HL-60/S4 treated with retinoic acid at 250 ng/mL for 4 days and 3 days (cell line): ENCODE measurements at regions not wholly inside any gene's neighbourhood (a gene's known extent, or its start where the extent isn't known, plus 50 kb on each side); places are given as distances from the start of the nearest gene placed in this dataset.
"Not testable (repeated sequence)": the region's sequence is repeated elsewhere in the genome, so short reads cannot be mapped to it uniquely, and the experiment has no call there.

Experiments
- in situ Hi-C: fragments of 300-500 bp; cut with MboI; formaldehyde crosslinking; loops from 2 replicates; pipeline ENCODE4 v1.7.0; 2022; ENCODE audit warnings: low sequenced_read_pairs

DNA sequence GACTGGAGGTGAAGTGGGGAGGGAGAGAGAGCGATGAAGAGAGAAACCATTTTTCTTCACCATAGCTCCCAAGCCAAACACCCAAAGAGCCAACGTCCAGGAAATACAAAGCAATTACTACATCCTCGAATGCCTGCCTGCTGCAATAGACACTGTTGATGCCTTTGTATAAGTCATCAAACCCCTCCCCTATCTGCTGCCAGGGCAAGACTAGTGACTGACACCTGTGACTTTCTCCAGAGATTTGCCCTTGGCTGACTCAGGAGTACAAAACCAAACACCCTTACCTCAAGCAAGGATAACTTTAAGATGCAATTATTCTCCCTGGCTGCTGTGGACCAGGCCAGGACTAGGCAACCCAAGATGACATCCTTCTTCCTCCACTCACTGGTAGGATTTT lies 81.8 kb upstream of the RASA1 start:
- in situ Hi-C loops: no loop called here

GRCh38 chr5:87188391-87188790 lies 79.3 kb upstream of the RASA1 start:
- in situ Hi-C loops: no loop called here

DNA sequence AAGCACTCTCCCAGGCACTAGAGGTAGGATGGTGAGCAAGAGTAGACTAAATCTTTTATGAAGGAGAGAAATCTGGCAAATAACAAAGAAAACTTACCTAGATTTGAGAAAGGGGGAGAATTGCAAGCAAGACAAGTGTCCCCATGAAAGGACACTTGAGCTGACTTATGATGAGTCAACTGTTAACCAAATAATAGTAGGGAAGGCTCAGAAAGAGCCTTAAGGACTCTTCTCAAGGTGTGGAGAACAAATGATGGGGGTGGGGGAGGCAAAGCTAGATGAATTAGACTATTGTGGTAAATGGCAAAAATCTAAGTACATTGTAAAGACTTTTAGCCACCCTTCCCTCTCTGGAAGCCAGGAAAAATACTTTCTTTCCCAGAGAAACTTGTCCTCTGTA lies 77.6 kb upstream of the RASA1 start:
- in situ Hi-C loops: no loop called here

DNA sequence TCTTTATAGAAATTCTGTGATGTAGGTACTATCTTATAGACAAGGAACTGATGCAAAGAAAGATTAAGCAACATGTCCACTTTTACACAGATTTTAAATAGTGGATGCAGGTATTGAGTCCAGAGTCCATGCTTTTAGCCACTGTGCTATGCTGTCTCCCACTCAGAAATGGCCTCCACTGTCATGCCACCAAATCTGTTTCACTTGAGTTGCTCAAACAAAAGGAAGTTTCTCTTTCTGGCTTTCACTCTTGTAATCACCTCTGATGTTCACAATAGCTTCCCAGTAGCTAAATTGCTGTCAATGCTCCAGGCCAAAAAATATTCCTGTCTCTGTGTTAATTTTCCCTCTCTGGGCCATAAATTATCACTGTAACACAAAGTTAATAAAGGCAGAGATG lies 77.0 kb upstream of the RASA1 start:
- in situ Hi-C loops: no loop called here

- in situ Hi-C loops: no loop called here
These were observed 76.0 kb upstream of the RASA1 start for GRCh38 chr5:87191645-87192044.

DNA sequence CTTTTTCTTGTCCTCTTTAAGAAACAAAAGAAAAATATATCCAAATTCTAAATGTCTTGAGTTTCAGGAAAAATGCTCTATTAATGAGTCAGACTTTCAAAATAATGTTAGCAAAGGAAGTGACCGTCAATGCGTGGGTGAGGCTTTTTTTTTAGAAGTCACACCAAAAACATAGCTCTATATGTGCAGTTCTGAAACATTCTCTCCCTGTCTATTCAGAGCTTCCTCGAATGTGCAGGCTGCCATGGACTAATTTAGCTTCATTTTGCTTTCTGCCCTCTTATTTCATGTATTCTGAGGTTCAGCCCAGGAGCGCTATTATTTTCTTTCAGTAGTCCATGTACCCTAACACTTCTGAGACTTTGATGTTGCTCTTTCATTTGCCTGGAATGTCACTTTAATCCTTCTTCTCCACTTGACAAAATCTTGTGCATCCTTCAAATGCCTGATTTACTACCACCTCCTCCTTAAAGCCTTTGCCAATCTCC lies 72.5 kb upstream of the RASA1 start:
- in situ Hi-C loops: no loop called here

- in situ Hi-C loops: no loop called here
These were observed 72.1 kb upstream of the RASA1 start for GRCh38 chr5:87195616-87196015.

DNA sequence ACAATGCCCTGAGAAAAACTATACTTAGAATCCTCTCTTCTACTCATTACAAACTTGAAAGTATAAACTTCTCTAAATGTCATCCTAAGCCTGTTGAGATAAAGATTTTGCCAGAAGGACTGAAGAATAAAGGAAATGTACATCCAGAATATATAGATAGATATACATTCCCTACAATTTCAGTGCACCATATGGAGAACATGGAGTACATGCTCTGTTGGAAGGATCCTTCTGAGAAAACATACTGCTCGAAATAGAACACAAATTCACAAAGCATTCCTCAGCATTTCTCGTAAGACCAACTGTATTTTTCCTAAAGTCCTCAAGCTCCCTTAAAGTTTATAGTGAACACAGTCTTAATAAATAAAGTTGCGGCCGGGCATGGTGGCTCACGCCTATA lies 69.7 kb upstream of the RASA1 start:
- in situ Hi-C loops: no loop called here

DNA sequence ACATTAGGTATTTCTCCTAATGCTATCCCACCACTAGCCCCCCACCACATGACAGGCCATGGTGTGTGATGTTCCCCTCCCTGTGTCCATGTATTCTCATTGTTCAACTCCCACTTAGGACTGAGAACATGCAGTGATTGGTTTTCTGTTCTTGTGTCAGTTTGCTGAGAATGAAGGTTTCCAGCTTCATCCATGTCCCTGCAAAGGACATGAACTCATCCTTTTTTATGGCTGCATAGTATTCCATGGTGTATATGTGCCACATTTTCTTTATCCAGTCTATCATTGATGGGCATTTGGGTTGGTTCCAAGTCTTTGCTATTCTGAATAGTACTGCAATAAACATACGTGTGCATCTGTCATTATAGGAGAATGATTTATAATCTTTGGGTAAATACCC lies 68.4 kb upstream of the RASA1 start:
- in situ Hi-C loops: not testable (repeated sequence)

DNA sequence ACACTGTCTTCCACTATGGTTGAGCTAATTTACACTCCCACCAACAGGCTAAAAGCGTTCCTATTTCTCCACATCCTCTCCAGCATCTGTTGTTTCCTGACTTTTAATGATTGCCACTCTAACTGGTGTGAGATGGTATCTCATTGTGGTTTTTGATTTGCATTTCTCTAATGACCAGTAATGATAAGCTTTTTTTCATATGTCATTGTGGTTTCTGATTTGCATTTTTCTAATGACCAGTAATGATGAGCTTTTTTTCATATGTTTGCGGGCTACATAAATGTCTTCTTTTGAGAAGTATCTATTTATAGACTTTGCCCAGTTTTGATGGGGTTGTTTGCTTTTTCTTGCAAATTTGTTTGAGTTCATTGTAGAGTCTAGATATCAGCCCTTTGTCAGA lies 68.0 kb upstream of the RASA1 start:
- in situ Hi-C loops: not testable (repeated sequence)

- in situ Hi-C loops: no loop called here
These were observed 57.6 kb upstream of the RASA1 start for GRCh38 chr5:87210076-87210475.

DNA sequence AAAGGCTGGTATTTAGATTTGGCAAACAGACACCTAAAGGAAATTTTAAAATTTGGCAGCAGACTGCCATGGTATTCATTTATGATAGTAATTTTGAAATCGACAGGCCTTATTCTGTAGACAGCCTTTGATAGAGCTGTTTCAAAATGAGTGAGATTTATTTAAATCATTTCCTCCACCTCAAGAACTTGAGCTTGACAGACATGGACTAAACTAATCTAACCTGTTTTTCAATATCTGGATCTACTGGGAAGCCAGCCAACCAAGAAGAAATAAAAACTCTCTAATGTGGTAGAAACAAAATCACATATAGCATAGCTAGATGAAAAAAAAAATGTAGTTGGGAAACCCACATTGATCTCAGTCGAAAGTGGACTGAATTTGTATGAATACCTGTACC lies 56.9 kb upstream of the RASA1 start:
- in situ Hi-C loops: no loop called here

- in situ Hi-C loops: no loop called here
These were observed 56.0 kb upstream of the RASA1 start for GRCh38 chr5:87211676-87212075.

DNA sequence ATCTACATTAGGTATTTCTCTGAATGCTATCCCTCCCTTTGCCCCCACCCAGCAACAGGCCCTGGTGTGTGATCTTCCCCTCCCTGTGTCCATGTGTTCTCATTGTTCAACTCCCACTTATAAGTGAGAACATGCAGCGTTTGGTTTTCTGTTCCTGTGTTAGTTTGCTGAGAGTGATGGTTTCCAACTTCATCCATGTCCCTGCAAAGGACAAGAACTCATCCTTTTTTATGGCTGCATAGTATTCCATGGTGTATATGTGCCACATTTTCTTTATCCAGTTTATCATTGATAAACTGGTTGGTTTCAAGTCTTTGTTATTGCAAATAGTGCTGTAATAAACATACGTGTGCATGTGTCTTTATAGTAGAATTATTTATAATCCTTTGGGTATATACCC lies 55.5 kb upstream of the RASA1 start:
- in situ Hi-C loops: not testable (repeated sequence)

DNA sequence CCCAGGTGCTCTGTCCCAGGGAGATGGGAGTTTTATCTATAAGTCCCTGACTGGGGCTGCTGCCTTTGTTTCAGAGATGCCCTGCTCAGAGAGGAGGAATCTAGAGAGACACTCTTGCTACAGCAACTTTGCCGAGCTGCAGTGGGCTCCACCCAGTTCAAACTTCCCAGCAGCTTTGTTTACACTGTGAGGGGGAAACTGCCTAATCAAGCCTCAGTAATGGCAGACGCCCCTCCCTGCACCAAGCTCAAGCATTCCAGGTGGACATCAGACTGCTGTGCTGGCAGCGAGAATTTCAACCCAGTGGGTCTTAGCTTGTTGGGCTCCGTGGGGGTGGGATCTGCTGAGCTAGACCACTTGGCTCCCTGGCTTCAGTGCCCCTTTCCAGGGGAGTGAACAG lies 50.2 kb upstream of the RASA1 start:
- in situ Hi-C loops: not testable (repeated sequence)
